IPS-20b (cell line): ENCODE measurements at regions not wholly inside any gene's neighbourhood (a gene's known extent, or its start where the extent isn't known, plus 50 kb on each side); places are given as distances from the start of the nearest gene placed in this dataset.

ENCODE experiments used
- H3K27ac ChIP-seq: one replicate; pipeline ENCODE4 v1.5.1; 2013; ENCODE audit warnings: low read length
- H3K27me3 ChIP-seq: 2 replicates; pipeline ENCODE4 v1.6.1; 2013; ENCODE audit warnings: mild to moderate bottlenecking, low read length, inconsistent platforms; ENCODE audit not compliant: insufficient read depth
- H3K36me3 ChIP-seq: 2 replicates; pipeline ENCODE4 v1.6.1; 2013; ENCODE audit warnings: low read depth, mild to moderate bottlenecking, inconsistent platforms, low read length, moderate library complexity; ENCODE audit not compliant: insufficient read depth
- H3K4me1 ChIP-seq: 2 replicates; pipeline ENCODE4 v1.6.1; 2013; ENCODE audit warnings: mild to moderate bottlenecking, control low read depth, inconsistent platforms, low read length, moderate library complexity; ENCODE audit not compliant: insufficient read depth
- H3K4me3 ChIP-seq: 2 replicates; pipeline ENCODE4 v1.5.1; 2013; ENCODE audit warnings: mild to moderate bottlenecking, low read length, inconsistent platforms
- H3K9ac ChIP-seq: 2 replicates; pipeline ENCODE4 v1.6.1; 2013; ENCODE audit warnings: low read depth, mild to moderate bottlenecking, inconsistent platforms, low read length, moderate library complexity
- H3K9me3 ChIP-seq: 2 replicates; pipeline ENCODE4 v1.6.1; 2013; ENCODE audit warnings: mild to moderate bottlenecking, low read depth, low read length, inconsistent platforms; ENCODE audit not compliant: insufficient read depth

- no peaks in the 10 kb centered on the region for H3K9me3 ChIP-seq
- H3K9ac ChIP-seq: no peak overlapping the region
- peaks cover 3% of the 10 kb centered on the region; the same call in 1 of the 2 replicates for H3K4me1 ChIP-seq
- H3K27ac ChIP-seq: no peak overlapping the region
- H3K36me3 ChIP-seq: no peaks in the 10 kb centered on the region
- H3K4me3 ChIP-seq: no peak overlapping the region
- H3K27me3 ChIP-seq: no peaks in the 10 kb centered on the region
Observed at GRCh38 chr1:212495766-212496494, 63.2 kb downstream of the NENF start.

DNA sequence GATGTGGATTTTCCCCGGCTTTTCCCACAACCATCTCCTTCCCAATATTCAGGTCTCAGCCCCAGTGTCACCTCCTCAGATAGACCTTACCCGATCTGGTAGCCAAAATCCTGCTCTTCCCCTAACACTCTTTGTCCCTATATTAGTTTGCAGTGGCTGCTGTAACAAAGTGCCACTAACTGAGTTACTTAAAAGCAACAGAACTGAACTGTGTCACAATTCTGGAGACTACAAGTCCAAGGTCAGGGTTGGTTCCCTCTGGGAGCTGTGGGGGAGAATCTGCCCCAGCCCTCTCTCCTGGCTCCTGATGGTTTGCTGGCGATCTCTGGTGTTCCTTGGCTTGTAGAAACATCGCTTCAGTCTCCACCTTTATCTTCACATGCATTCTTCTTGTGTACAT, 64.0 kb downstream of the NENF start:
- Histone ChIP-seq H3K9ac (no peak overlapping the region), H3K4me1 (peaks cover 3% of the 10 kb centered on the region; the same call in 1 of the 2 replicates)

GRCh38 chr1:212497553-212497952, 64.8 kb downstream of the NENF start:
- Histone ChIP-seq H3K9me3 (no peaks in the 10 kb centered on the region), H3K27ac (no peak overlapping the region), H3K4me1 (peaks cover 3% of the 10 kb centered on the region; the same call in 1 of the 2 replicates), H3K9ac (no peak overlapping the region), H3K4me3 (no peak overlapping the region), H3K27me3 (no peaks in the 10 kb centered on the region), H3K36me3 (no peaks in the 10 kb centered on the region)

More for the DNA sequence above, 64.0 kb downstream of the NENF start:
- Histone ChIP-seq H3K9me3 (no peaks in the 10 kb centered on the region), H3K4me3 (no peak overlapping the region), H3K27ac (no peak overlapping the region), H3K27me3 (no peaks in the 10 kb centered on the region), H3K36me3 (no peaks in the 10 kb centered on the region)

DNA sequence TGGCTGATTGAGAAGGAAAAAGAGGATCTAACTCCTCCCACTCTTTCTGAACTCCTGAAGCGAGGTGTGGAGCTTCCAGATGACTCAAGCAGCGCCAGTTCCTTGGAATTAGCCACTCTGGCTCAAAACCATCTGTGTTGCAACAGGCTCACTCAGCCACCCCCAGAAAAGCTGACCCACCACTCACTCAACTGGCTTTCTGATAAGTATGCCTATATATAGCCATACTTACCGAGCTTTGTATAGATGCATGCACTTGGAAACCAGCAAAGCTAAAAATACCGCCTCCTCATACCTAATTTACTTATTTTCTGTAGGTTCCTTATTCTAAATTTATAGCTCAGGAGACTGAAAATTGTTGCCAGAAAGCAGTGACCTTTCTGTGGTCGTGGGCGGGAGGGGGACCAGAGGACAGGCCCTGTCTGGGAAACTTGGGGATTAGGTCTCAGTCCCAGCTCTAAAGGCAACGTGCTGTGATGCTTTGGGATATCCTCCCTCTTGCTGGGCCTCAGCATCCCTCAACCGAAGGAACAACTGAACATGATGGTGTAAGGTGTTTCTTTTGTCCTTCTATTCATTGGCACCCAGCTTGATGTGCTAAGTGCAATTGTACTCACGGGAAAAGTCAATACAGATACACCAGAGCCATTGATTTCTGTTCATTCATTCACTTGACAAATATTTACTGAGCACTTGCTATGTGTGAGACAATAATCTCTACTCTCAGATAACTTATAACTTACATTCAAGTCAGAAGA, 65.7 kb downstream of the NENF start:
- peaks cover 3% of the 10 kb centered on the region; the same call in 1 of the 2 replicates for H3K4me1 ChIP-seq
- no peaks in the 10 kb centered on the region for H3K36me3 ChIP-seq
- H3K9me3 ChIP-seq: no peaks in the 10 kb centered on the region
- no peaks in the 10 kb centered on the region for H3K27me3 ChIP-seq
- H3K4me3 ChIP-seq: no peak overlapping the region
- H3K27ac ChIP-seq: no peak overlapping the region
- H3K9ac ChIP-seq: no peak overlapping the region

DNA sequence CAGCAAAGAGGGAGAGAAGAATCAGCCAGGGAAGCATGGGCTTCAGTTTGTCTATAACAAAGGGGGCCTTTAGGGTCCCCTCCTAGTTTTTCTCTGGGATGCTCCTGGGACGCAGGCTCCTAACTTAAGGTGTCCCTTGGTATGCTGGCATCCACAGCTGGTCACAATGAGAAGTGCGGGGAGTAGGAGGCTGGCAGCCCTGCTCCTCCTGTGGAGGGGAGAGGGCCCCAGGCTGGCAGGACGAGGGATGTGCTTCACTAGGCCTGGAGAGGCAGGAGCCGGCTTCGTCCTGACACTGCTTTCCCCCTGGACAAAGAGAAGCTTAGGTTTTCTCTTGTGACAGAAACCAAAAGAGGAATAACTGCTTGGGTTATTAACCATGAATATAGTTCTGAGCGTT, 67.6 kb downstream of the NENF start:
- H3K4me1 ChIP-seq: peaks cover 3% of the 10 kb centered on the region; the same call in 1 of the 2 replicates
- no peak overlapping the region for H3K4me3 ChIP-seq
- no peaks in the 10 kb centered on the region for H3K9me3 ChIP-seq
- H3K36me3 ChIP-seq: no peaks in the 10 kb centered on the region
- no peak overlapping the region for H3K27ac ChIP-seq
- H3K9ac ChIP-seq: no peak overlapping the region
- no peaks in the 10 kb centered on the region for H3K27me3 ChIP-seq

DNA sequence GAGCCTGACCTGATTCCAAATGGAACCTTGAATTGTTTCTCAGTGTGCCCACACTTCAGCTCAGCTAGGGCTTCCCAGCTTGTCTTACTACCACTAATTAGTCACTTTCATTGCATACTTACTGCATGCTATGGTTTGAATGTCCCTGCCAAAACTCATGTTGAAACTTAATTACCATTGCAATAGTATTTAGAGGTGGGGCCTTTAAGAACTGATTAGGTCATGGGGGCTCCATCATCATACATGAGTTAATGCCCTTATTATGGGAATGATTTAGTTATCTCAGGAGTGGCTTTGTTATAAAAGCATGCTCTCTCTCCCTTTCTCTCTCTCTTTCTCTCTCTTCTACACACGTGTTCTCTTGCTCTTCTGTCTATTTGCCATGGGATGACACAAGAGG, 68.3 kb downstream of the NENF start:
- Histone ChIP-seq H3K27me3 (no peaks in the 10 kb centered on the region), H3K4me3 (no peak overlapping the region), H3K9me3 (no peaks in the 10 kb centered on the region), H3K36me3 (no peaks in the 10 kb centered on the region), H3K9ac (no peak overlapping the region), H3K27ac (no peak overlapping the region), H3K4me1 (peaks cover 3% of the 10 kb centered on the region; the same call in 1 of the 2 replicates)

- H3K27me3 ChIP-seq: no peaks in the 10 kb centered on the region
- H3K4me3 ChIP-seq: no peak overlapping the region
- peaks cover 3% of the 10 kb centered on the region for H3K4me1 ChIP-seq
- no peak overlapping the region for H3K9ac ChIP-seq
- H3K36me3 ChIP-seq: no peaks in the 10 kb centered on the region
- no peak overlapping the region for H3K27ac ChIP-seq
- no peaks in the 10 kb centered on the region for H3K9me3 ChIP-seq
Observed at GRCh38 chr1:212503714-212504113, 71.0 kb downstream of the NENF start.

GRCh38 chr1:212504171-212504803, 71.6 kb downstream of the NENF start:
- Histone ChIP-seq H3K4me3 (no peak overlapping the region), H3K9me3 (no peaks in the 10 kb centered on the region), H3K4me1 (peaks cover 3% of the 10 kb centered on the region), H3K27ac (no peak overlapping the region), H3K9ac (no peak overlapping the region), H3K36me3 (no peaks in the 10 kb centered on the region), H3K27me3 (no peaks in the 10 kb centered on the region)

GRCh38 chr1:212506666-212507065, 73.9 kb downstream of the NENF start:
- no peak overlapping the region for H3K4me3 ChIP-seq

DNA sequence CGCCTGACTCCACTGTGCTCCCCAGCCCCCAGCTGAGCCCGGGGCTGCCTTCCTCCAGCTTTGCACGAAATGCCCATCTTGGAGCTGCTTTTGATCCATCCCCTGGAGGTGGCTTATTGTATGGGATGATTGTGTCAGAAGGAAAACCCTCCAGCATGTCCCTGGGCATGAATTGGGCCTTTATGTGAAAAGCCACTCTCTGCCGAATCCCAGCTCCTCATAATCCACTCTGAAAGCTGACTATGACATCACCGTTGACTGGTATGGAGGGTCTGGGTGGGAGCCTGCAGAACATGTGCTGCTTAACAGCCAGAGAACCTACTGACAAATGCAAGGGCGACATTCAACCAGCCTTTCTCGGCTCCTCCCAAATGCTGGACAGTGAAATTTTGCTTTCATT, 74.6 kb downstream of the NENF start:
- Histone ChIP-seq H3K4me1 (peaks cover 3% of the 10 kb centered on the region), H3K9ac (no peak overlapping the region), H3K36me3 (no peaks in the 10 kb centered on the region), H3K27me3 (no peaks in the 10 kb centered on the region), H3K9me3 (no peaks in the 10 kb centered on the region), H3K27ac (no peak overlapping the region), H3K4me3 (no peak overlapping the region)

More at GRCh38 chr1:212506666-212507065, 73.9 kb downstream of the NENF start:
- peaks cover 3% of the 10 kb centered on the region for H3K4me1 ChIP-seq
- no peak overlapping the region for H3K9ac ChIP-seq
- no peaks in the 10 kb centered on the region for H3K36me3 ChIP-seq
- no peaks in the 10 kb centered on the region for H3K27me3 ChIP-seq
- no peak overlapping the region for H3K27ac ChIP-seq
- no peaks in the 10 kb centered on the region for H3K9me3 ChIP-seq

DNA sequence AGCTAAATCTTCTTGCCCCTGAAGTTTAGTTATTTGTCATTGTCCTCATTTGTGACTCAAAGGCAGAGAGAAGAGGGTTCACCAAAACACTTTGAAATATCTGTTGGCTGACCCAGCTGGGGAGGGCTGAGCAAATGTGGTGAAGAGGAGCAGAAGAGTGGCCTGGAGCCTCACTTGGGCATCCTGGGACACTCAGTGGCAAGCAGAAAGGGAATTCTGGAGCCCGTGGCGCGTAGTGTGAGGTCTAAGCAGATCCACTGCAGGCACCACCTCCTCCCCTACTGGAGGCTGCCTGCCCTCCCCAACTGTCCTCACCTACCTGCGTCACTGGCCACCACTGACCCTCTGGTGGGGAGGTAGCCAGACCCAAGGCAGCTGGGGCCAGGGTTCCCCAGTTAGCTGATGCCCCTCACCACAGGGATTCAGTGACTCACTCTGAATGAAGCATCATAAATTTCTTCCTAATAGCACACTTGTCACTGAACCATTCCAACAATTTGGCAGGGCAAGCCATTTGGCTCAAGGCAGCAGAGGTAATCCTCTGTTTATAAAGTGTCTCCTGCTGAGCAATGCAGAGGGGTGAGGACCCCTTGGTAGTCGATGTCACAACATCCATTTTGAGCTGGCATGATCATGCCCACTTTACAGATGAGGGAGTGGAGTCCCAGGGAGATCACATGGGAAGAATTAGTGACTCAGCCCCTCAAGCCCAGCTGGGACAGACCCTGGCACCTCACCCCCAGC, 80.3 kb downstream of the NENF start:
- Histone ChIP-seq H3K27ac (no peak overlapping the region), H3K27me3 (no peaks in the 10 kb centered on the region), H3K9ac (no peak overlapping the region), H3K4me3 (no peak overlapping the region), H3K4me1 (no peaks in the 10 kb centered on the region; the same call in 1 of the 2 replicates), H3K9me3 (no peaks in the 10 kb centered on the region), H3K36me3 (no peaks in the 10 kb centered on the region)
